ENCODE measurements at regions not wholly inside any gene's neighbourhood (a gene's known extent, or its start where the extent isn't known, plus 50 kb on each side); places are given as distances from the start of the nearest gene placed in this dataset.

GRCh38 chr21:38714039-38714817 lies 91.5 kb upstream of the ETS2 start:
- peaks cover 15% of the 10 kb centered on the region for H3K27me3 ChIP-seq (ENCODE audit: control insufficient read depth, low read length)
- TF ChIP-seq, protein P1, sequence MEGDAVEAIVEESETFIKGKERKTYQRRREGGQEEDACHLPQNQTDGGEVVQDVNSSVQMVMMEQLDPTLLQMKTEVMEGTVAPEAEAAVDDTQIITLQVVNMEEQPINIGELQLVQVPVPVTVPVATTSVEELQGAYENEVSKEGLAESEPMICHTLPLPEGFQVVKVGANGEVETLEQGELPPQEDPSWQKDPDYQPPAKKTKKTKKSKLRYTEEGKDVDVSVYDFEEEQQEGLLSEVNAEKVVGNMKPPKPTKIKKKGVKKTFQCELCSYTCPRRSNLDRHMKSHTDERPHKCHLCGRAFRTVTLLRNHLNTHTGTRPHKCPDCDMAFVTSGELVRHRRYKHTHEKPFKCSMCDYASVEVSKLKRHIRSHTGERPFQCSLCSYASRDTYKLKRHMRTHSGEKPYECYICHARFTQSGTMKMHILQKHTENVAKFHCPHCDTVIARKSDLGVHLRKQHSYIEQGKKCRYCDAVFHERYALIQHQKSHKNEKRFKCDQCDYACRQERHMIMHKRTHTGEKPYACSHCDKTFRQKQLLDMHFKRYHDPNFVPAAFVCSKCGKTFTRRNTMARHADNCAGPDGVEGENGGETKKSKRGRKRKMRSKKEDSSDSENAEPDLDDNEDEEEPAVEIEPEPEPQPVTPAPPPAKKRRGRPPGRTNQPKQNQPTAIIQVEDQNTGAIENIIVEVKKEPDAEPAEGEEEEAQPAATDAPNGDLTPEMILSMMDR (IDR thresholded peaks at IDR 0.05; ENCODE audit: low read depth, low read length, poor library complexity, severe bottlenecking) = no peak
- TF ChIP-seq EZH2phosphoT487 (IDR thresholded peaks at IDR 0.05; ENCODE audit: borderline replicate concordance, low read length) = no peak
- no peak overlapping the region for H3K27ac ChIP-seq (ENCODE audit: low read depth, low read length)
- no peaks in the 10 kb centered on the region for H4K20me1 ChIP-seq (ENCODE audit: control insufficient read depth, insufficient read depth, low read depth, low read length)
- no peak overlapping the region for H3K4me3 ChIP-seq (ENCODE audit: low read length)
- no peaks in the 10 kb centered on the region for H3K9me2 ChIP-seq (replicated peaks; ENCODE audit: control insufficient read depth, low read length)
- no peaks in the 10 kb centered on the region for H3K9me3 ChIP-seq (ENCODE audit: control insufficient read depth, insufficient read depth, low read length)
- H3K4me2 ChIP-seq (ENCODE audit: low read length) = no peak overlapping the region
- H3K4me1 ChIP-seq (ENCODE audit: control insufficient read depth, low read length) = no peaks in the 10 kb centered on the region
- no peaks in the 10 kb centered on the region for H3K36me3 ChIP-seq (ENCODE audit: control insufficient read depth, low read length)
- H3K79me2 ChIP-seq (ENCODE audit: control insufficient read depth, low read length) = no peaks in the 10 kb centered on the region
- no peaks in the 10 kb centered on the region for H3F3A ChIP-seq (ENCODE audit: control insufficient read depth, insufficient read depth)

DNA sequence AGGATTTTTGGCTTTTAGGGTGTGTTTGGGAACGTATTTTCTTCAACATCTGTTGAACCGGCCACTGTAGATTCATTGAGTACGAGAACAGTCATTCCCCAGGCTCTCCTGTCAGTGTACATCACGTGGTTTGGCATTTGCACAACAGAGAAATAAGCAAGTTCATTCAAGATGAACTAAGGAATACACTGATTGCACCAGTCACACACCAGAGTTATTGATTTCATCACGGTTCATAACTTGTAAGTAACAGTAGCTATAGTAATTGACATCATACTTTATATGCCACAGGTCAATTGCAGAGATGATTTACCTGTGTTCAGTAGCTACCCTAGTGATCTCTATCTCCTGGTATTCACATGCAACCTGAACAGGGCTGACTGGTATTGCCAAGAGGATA lies 90.7 kb upstream of the ETS2 start:
- Histone ChIP-seq H3K4me3 (ENCODE audit: low read length) (no peak overlapping the region), H3K36me3 (ENCODE audit: control insufficient read depth, low read length) (no peaks in the 10 kb centered on the region), H3K9me3 (ENCODE audit: control insufficient read depth, insufficient read depth, low read length) (no peaks in the 10 kb centered on the region), H3K9me2 (replicated peaks; ENCODE audit: control insufficient read depth, low read length) (no peaks in the 10 kb centered on the region), H3K27ac (ENCODE audit: low read depth, low read length) (no peak overlapping the region), H3K4me2 (ENCODE audit: low read length) (no peak overlapping the region), H3K79me2 (ENCODE audit: control insufficient read depth, low read length) (no peaks in the 10 kb centered on the region), H3K4me1 (ENCODE audit: control insufficient read depth, low read length) (no peaks in the 10 kb centered on the region), H4K20me1 (ENCODE audit: control insufficient read depth, insufficient read depth, low read depth, low read length) (no peaks in the 10 kb centered on the region), H3K27me3 (ENCODE audit: control insufficient read depth, low read length) (peaks cover 15% of the 10 kb centered on the region), H3F3A (ENCODE audit: control insufficient read depth, insufficient read depth) (no peaks in the 10 kb centered on the region)
- no peak for TF ChIP-seq EZH2phosphoT487 (IDR thresholded peaks at IDR 0.05; ENCODE audit: borderline replicate concordance, low read length)
- TF ChIP-seq, protein P1 (IDR thresholded peaks at IDR 0.05; ENCODE audit: low read depth, low read length, poor library complexity, severe bottlenecking) = no peak

GRCh38 chr21:38716088-38716487 lies 89.6 kb upstream of the ETS2 start:
- Histone ChIP-seq H3K9me3 (ENCODE audit: control insufficient read depth, insufficient read depth, low read length) (no peaks in the 10 kb centered on the region), H3K4me1 (ENCODE audit: control insufficient read depth, low read length) (no peaks in the 10 kb centered on the region), H3K36me3 (ENCODE audit: control insufficient read depth, low read length) (no peaks in the 10 kb centered on the region), H3F3A (ENCODE audit: control insufficient read depth, insufficient read depth) (no peaks in the 10 kb centered on the region), H3K4me3 (ENCODE audit: low read length) (no peak overlapping the region), H3K27ac (ENCODE audit: low read depth, low read length) (no peak overlapping the region), H3K9me2 (replicated peaks; ENCODE audit: control insufficient read depth, low read length) (no peaks in the 10 kb centered on the region), H3K27me3 (ENCODE audit: control insufficient read depth, low read length) (peaks cover 15% of the 10 kb centered on the region), H3K4me2 (ENCODE audit: low read length) (no peak overlapping the region), H4K20me1 (ENCODE audit: control insufficient read depth, insufficient read depth, low read depth, low read length) (no peaks in the 10 kb centered on the region), H3K79me2 (ENCODE audit: control insufficient read depth, low read length) (no peaks in the 10 kb centered on the region)
- TF ChIP-seq EZH2phosphoT487 (IDR thresholded peaks at IDR 0.05; ENCODE audit: borderline replicate concordance, low read length) = no peak
- TF ChIP-seq, protein P1 (IDR thresholded peaks at IDR 0.05; ENCODE audit: low read depth, low read length, poor library complexity, severe bottlenecking) = no peak

Measured in DOHH2 (cell line).